ENCODE measurements at regions not wholly inside any gene's neighbourhood (a gene's known extent, or its start where the extent isn't known, plus 50 kb on each side); places are given as distances from the start of the nearest gene placed in this dataset.

DNA sequence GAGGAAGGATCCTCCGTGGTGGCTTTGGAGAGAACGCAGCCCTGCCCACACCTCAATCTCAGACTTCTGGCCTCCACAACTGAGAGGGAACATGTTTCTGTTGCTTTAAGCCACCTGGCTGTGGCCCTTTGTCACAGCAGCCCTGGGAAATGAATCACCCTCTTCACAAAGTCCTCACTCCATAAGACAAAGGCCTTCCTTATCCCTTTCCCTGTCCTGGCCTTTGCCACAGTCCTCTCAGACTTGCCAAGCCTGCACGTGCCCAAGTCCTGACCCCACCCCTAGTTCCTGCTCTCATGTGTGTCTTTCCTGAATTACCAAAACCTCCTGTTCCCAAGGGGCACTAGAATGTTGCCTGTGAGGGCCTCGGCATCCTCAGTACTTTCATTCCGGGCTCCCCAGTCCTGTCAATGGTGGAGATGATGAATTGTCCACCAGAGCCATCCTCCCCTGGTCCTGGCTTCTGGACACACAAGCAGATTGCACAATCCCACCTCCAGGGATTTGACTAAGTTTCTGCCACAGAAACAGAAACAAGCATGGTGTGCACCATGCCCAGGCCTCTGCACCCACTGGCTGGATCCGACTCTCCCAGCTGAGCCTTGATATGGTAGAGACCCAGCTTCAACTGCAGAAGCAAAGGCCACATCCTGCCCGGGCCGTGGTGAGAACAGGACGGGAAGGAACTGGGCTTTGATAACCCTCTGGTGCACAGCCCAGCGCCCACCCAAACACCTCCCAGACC is 232.6 kb upstream of the PDE10A start:
- no peak for DNase-seq (ENCODE audit: low spot score)
- intact Hi-C loops (cut with DNase I): loop anchor here in 1 of 2 donors (5.0 kb wide), 1 partner anchor 202 kb away; no protein-coding TSS in a partner anchor

- intact Hi-C loops (cut with DNase I): no loop called here
- no peak for DNase-seq (ENCODE audit: low spot score)
These were observed 231.3 kb upstream of the PDE10A start for GRCh38 chr6:165894171-165894825.

- DNase-seq (ENCODE audit: low spot score): no peak
- intact Hi-C loops (cut with DNase I): no loop called here
These were observed 230.4 kb upstream of the PDE10A start for GRCh38 chr6:165893431-165893830.

DNA sequence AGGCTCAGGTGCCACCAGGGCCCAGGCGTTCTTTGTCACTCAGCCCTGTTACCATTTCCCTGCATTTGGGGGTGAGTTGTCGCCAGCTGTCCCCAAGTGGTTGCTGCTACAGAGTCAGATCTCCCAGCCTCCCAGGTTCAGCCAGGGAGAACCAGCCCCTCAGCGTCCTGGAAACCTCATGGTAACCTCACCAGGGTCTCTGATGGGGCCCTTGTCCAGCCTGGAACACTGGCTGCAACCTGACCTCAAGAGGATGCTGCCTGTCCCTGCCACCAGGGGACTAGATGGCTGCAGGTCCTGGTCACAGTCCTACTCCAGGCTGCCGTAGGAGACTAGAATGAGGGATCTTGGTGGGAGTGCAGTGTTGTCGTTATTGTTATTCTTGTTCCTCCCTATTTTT is 228.3 kb upstream of the PDE10A start:
- intact Hi-C loops (cut with DNase I): no loop called here
- DNase-seq (ENCODE audit: low spot score): no peak

- intact Hi-C loops (cut with DNase I): no loop called here
- no peak for DNase-seq (ENCODE audit: low spot score)
These were observed 227.3 kb upstream of the PDE10A start for GRCh38 chr6:165890404-165890735.

GRCh38 chr6:165889636-165890403 is 226.8 kb upstream of the PDE10A start:
- intact Hi-C loops (cut with DNase I): loop anchor here in 1 of 2 donors (5.0 kb wide), 1 partner anchor 207 kb away; no protein-coding TSS in a partner anchor
- DNase-seq (ENCODE audit: low spot score): no peak

- intact Hi-C loops (cut with DNase I): loop anchor here in 1 of 2 donors (5.0 kb wide), 1 partner anchor 211 kb away; no protein-coding TSS in a partner anchor
- DNase-seq (ENCODE audit: low spot score): no peak
These were observed 223.1 kb upstream of the PDE10A start for GRCh38 chr6:165886169-165886568.

DNA sequence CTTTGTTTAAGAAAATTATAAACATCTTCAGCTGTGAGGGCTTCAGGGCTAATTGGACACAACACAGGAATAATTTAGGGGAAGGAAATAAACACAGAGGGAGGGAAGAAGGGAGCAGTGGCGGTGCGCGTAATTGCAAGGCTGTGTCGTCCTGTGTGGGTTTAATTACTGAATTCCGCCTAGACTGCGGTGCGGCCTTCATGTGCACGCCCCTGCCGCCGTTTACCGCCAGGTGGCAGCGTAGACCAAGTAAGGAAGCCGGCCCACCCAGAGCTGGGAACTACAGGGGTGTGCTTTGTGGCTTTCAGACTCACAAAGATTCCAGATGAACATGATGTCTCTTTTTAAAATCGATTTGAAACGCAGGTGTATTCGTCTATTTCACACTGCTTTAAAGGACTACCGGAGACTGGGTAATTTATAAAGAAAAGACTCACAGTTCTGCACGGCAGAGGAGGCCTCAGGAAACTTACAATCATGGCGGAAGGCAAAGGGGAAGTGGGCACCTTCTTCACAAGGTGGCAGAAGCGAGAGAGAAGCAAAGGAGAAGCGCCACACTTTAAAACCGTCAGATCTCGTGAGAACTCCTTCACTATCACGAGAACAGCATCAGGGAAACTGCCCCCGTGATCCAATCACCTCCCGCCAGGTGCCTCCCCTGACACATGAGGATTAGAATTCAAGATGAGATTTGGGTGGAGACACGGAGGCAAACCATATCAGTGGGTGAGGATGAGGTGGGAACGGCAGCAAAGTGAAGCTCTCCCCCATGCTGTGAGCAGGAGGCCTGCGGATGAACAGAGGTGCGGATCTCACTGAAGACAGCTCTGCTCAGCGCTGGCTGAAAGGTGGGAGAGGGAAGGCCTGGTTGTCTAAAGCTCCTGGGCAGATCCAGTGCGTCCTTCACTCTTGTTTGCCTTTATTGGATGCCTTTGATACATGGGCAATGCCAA is 222.0 kb upstream of the PDE10A start:
- DNase-seq (ENCODE audit: low spot score): peak; percentile 90

DNA sequence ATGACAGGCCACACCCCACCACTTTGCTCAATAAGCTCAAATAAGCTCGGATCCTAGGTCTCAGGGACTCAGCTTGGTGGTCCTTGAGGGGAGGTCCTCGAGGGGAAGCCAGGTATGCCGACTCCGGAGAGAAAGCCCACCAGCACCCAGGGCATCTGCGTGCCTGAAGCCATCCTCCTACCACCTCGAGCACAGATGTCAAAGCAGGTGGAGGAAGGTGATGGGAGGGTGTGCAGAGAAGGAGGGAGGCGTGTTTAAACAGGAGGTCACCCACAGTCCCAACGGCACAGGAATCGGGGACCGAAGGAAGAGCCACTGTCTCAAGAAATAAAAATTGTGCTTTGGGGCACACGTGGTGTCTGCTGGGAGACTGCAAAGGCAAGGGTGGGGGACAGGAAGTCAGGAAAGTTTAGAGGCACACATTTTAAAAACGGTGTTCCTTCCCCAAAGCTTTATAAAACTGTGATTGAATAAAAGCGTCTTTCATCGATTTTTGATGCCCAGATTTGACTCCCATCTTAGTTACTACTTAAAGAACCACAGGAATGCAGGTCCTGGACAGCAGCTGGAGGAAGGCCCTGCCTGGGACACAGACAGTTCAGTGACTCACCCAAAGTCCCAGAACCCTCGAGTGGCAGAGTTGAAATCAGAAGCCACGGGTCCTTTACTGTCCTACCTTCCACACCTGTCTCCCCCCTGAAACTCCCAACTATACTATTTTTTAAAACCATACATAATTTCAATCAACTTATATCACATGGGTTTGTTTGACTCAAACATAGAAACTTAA is 221.0 kb upstream of the PDE10A start:
- intact Hi-C loops (cut with DNase I): loop anchor here in 1 of 2 donors (5.0 kb wide), 1 partner anchor 223 kb away; no protein-coding TSS in a partner anchor

More for the DNA sequence above, 222.0 kb upstream of the PDE10A start:
- intact Hi-C loops (cut with DNase I): loop anchor here in 1 of 2 donors (5.0 kb wide), 2 partner anchors 212 to 222 kb away; no protein-coding TSS in a partner anchor

GRCh38 chr6:165881806-165882205 is 218.8 kb upstream of the PDE10A start:
- intact Hi-C loops (cut with DNase I): loop anchor here in 1 of 2 donors (5.0 kb wide), 1 partner anchor 225 kb away; no protein-coding TSS in a partner anchor
- DNase-seq (ENCODE audit: low spot score): no peak

More for the DNA sequence above, 221.0 kb upstream of the PDE10A start:
- no peak for DNase-seq (ENCODE audit: low spot score)

GRCh38 chr6:165880686-165881085 is 217.6 kb upstream of the PDE10A start:
- intact Hi-C loops (cut with DNase I): loop anchor here in 1 of 2 donors (5.0 kb wide), 1 partner anchor 227 kb away; no protein-coding TSS in a partner anchor
- no peak for DNase-seq (ENCODE audit: low spot score)

GRCh38 chr6:165877773-165878172 is 214.7 kb upstream of the PDE10A start:
- DNase-seq (ENCODE audit: low spot score): no peak
- intact Hi-C loops (cut with DNase I): no loop called here

DNA sequence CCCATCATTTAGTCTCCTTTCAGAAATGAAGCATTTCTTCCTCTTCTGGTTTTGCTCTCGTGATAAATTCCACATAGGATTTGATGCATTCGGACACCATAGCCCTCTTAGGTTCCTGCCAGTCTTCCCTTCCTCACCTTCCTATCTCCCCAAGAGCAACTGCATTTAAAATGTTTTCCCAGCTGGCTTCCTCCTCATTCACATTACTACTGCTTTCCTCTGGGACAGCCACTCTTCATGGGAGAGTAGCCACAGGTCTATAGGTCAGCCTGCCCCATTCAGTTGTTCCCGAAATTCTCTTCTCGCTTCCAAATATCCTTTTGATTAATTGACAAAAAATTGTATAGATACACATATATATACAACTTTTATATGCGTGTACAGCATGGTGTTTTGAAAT is 214.2 kb upstream of the PDE10A start:
- no peak for DNase-seq (ENCODE audit: low spot score)
- intact Hi-C loops (cut with DNase I): no loop called here

- intact Hi-C loops (cut with DNase I): no loop called here
These were observed 213.5 kb upstream of the PDE10A start for GRCh38 chr6:165876588-165876987.

DNA sequence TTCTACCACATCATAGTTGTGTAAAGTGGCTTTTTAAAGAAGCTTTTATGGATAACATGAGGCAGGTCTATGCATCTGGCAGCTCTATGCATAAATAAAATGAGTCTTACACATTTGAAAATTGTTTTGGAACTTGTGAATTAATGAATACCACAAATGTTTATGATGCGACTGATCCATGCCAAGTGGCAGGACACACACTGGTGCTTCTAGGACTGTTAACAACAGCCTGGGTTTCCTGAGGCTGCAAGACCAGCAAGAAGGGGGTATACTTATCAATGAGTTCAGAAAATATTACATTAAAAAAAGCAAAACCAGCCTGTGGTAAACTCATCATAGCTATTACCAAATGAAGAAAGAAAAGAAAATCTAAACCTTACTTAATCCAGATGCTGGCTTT is 212.9 kb upstream of the PDE10A start:
- no peak for DNase-seq (ENCODE audit: low spot score)
- intact Hi-C loops (cut with DNase I): no loop called here

More at GRCh38 chr6:165876588-165876987, 213.5 kb upstream of the PDE10A start:
- DNase-seq (ENCODE audit: low spot score): no peak

- intact Hi-C loops (cut with DNase I): loop anchor here in 1 of 2 donors (1.0 kb wide), 1 partner anchor 39 kb away; no protein-coding TSS in a partner anchor
- DNase-seq (ENCODE audit: low spot score): no peak
These were observed 210.9 kb upstream of the PDE10A start for GRCh38 chr6:165873976-165874375.

DNA sequence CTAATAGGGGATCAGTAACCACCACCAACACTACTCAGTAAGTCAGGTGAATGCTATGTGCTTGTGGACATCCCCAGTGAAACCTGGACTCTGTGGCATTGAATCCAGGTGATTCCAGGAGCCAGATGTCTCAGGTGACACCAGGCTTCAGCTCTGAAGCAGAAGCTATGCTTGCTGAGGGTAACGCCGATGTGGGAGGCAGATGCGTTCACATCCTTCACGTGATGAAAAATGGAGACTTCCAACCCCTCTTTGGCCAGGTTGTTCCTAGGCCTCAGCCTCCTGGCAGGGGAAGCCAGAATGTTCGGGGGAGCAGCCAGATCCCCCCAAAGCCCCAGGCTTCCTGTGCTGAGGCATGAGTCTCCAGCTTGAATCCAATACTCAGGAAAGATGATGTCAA is 209.8 kb upstream of the PDE10A start:
- DNase-seq (ENCODE audit: low spot score): no peak
- intact Hi-C loops (cut with DNase I): no loop called here

- intact Hi-C loops (cut with DNase I): no loop called here
- no peak for DNase-seq (ENCODE audit: low spot score)
These were observed 209.3 kb upstream of the PDE10A start for GRCh38 chr6:165872311-165872710.
